Endothelial cell of umbilical vein (primary cell): ENCODE measurements at regions not wholly inside any gene's neighbourhood (a gene's known extent, or its start where the extent isn't known, plus 50 kb on each side); places are given as distances from the start of the nearest gene placed in this dataset.

Experiments
- EZH2 ChIP-seq: IDR thresholded peaks from 2 replicates; pipeline ENCODE4 v1.6.1; 2012; ENCODE audit warnings: borderline replicate concordance, low read depth, mild to moderate bottlenecking, moderate library complexity, low read length, inconsistent platforms; ENCODE audit not compliant: severe bottlenecking
- JUN ChIP-seq: IDR thresholded peaks from 2 replicates; pipeline ENCODE4 v1.6.1; 2011; ENCODE audit warnings: borderline replicate concordance, low read depth; ENCODE audit not compliant: insufficient read length, insufficient read depth
- MAX ChIP-seq: IDR thresholded peaks from 2 replicates; pipeline ENCODE4 v1.6.1; 2011; ENCODE audit not compliant: insufficient read depth, insufficient read length
- POLR2A ChIP-seq: IDR thresholded peaks from 2 replicates; pipeline ENCODE4 v1.6.1; 2012; ENCODE audit warnings: low read depth, mild to moderate bottlenecking, control low read depth, low read length
- TF ChIP-seq, protein P1 (sequence below), 2 donors: IDR thresholded peaks; 1 replicate in 1 of 2; 2 replicates in 1 of 2; pipeline ENCODE4 v1.5.1; 2011; ENCODE audit warnings: low read length in 2 of 2, mild to moderate bottlenecking in 2 of 2, moderate library complexity in 2 of 2, control low read depth in 1 of 2, inconsistent platforms in 1 of 2, low read depth in 1 of 2; ENCODE audit not compliant: insufficient read depth in 1 of 2; ENCODE audit errors: extremely low read depth in 1 of 2

- TF ChIP-seq, protein P1, sequence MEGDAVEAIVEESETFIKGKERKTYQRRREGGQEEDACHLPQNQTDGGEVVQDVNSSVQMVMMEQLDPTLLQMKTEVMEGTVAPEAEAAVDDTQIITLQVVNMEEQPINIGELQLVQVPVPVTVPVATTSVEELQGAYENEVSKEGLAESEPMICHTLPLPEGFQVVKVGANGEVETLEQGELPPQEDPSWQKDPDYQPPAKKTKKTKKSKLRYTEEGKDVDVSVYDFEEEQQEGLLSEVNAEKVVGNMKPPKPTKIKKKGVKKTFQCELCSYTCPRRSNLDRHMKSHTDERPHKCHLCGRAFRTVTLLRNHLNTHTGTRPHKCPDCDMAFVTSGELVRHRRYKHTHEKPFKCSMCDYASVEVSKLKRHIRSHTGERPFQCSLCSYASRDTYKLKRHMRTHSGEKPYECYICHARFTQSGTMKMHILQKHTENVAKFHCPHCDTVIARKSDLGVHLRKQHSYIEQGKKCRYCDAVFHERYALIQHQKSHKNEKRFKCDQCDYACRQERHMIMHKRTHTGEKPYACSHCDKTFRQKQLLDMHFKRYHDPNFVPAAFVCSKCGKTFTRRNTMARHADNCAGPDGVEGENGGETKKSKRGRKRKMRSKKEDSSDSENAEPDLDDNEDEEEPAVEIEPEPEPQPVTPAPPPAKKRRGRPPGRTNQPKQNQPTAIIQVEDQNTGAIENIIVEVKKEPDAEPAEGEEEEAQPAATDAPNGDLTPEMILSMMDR (IDR thresholded peaks at IDR 0.05; ENCODE audit: extremely low read depth in 1 of 2, insufficient read depth in 1 of 2, low read depth in 1 of 2, low read length in 2 of 2): no peak
- no peak for TF ChIP-seq POLR2A
- no peak for TF ChIP-seq MAX
- TF ChIP-seq JUN: no peak
- TF ChIP-seq EZH2: no peak
Measured at GRCh38 chr2:120578576-120579352, 156.9 kb upstream of the GLI2 start.
